Fibroblast of skin of left quadriceps (primary cell): ENCODE measurements at regions not wholly inside any gene's neighbourhood (a gene's known extent, or its start where the extent isn't known, plus 50 kb on each side); places are given as distances from the start of the nearest gene placed in this dataset.
"Not testable (repeated sequence)": the region's sequence is repeated elsewhere in the genome, so short reads cannot be mapped to it uniquely, and the experiment has no call there.

Experiments
- DNase-seq, 2 experiments: peaks; one replicate each; pipeline ENCODE4 v3.0.0-alpha.2; 2013; ENCODE audit warnings: low read depth in 2 of 2

DNA sequence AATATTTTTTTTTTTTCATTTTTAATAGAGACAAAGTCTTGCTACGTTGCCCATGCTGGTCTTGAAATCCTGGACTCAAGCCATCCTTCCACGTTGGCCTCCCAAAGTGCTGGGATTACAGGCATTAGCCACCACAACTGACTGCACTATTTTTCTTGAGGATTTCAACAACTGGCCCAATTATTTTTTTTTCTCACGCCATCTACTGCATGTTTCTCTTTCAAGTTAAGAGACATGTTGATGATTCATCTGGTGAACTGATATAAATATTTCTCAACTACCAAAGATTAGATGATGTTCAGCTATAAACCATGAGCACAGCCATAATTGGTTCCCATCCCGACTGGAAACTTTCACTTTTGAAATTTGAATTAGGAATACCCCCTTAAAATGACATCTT lies 688.4 kb upstream of the SYT4 start:
- DNase-seq = no peak

DNA sequence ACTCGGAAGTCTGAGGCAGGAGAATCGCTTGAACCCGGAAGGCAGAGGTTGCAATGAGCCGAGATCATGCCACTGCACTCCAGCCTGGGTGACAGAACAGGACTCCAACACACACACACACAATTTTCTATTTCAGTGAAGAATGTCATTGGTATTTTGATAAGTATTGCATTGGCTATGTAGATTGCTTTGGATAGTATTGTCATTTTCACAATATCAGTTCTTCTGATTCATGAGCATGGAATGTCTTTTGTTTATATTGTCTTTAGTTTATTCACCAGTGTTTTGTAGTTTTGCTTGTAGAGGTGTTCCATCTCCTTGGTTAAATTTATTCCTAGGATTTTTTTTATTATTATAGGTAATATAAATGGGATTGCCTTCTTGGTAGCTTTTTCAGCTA lies 693.4 kb upstream of the SYT4 start:
- peak in 1 of 2 experiments; percentile 4 for DNase-seq

DNA sequence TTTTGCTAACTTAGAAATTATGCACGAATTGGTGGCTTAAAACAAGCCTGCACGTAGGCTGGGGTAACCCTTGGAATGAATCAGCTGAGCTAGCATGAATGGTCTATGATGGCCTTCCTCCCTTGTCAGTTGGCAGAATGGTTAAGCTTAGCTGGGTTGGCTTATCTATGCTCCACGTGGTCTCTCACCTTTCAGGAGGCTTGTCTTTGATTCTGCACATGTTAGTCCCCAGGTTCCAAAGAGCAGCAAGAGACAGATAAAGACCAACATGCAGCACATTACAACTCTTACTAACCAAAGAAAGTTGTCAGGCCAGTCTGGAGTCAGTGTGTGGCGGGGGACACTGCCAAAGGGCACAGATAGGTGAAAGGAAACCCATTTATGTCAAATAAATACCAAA lies 700.9 kb upstream of the SYT4 start:
- no peak for DNase-seq

DNA sequence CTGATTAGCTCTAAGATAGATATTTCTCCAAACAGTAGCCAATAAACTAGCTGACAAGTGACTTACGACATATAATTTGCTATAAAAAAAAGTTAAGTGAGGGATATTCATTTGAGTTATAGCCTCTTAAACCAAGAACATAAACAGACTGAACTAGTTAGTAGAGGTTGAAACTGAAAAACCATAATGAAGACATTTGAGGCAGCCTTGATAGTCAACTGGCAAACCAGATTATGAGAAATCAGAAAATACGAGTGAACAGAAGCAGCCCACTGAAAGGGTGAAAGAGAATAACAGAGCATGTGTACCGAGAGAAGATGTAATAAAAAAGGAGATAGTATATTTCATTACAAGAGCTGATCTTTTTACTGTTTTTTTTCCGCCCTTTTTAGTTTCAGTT lies 698.1 kb upstream of the SETBP1 start:
- no peak for DNase-seq

DNA sequence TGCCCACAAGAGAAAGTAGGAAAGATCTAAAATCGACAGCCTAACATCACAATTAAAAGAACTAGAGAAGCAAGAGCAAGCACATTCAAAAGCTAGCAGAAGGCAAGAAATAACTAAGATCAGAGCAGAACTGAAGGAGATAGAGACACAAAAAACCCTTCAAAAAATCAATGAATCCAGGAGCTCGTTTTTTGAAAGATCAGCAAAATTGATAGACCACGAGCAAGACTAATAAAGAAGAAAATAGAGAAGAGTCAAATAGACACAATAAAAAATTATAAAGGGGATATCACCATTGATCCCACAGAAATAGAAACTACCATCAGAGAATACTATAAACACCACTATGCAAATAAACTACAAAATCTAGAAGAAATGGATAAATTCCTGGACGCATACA lies 693.6 kb upstream of the SETBP1 start:
- not testable (repeated sequence) for DNase-seq

DNA sequence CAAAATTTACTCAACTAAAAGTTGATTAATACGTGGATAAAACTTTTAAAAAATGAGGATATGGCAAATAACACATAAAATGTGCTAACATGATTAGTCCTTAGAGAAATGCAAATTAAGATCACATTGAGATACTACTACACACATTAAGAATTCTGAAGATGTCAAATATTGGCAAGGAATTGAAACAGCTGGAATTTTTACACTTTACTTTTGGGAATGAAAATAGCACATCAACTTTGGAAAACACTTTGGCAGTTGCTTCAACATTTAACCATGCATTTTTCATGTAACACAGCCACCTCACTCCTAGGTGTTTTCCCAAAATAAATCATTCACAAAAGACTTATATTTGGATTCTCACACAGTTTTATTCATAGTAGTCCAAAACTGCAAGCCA lies 687.9 kb upstream of the SETBP1 start:
- no peak for DNase-seq

DNA sequence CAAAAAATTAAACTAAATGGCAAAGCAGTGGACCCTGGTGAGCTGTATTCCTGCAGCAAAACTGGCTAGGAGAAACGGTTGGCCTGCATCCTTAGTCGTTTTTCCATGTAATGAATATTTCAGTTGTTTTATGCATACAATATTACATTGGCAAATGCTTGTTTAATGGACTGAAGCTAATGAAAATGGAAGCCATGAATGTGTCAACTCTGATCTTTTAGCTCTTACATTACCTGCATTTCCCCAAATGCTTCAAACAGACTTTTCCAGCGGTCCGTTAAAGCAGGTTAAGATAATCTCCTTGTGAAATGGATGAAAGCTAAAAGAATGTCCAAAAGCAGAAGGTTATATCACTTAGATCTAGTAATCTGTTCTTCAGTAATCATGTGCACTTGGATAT lies 686.3 kb upstream of the SETBP1 start:
- DNase-seq = no peak

DNA sequence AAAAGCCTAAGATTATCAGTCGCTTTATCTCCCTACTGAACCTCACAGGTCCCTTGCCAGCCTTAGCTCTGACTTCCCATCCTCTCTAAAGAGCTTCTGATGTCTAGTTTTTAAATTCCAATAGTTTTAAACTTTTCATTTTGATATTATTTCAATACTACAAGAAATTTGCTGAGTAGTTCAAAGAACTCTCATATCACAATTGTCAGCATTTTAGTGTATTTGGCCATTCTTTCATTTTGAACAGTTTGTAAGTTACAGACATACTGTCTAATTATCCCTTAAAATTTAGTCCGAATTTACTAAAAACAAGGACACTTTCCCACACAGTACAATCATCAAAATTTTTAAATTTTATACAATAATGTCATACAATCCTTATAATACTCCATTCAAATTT lies 666.8 kb upstream of the SETBP1 start:
- no peak for DNase-seq

DNA sequence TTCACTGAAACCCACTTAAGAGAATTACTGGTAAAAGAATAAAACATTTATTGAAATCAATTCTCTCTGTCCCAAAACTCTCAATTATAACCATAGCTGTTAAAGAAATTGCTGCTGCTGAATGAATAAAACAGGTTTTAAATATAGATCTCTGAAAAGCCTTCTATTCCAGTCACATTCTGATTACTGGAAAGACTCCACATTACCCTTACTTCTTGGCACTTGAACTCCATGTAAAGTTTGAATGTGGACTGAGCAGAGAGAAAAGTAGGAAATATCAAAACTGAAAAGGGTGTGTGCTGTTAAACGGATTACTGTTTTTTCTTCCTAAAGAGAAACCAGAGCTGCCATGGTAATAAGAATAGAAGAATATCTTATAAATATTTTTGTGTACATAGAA lies 655.3 kb upstream of the SETBP1 start:
- no peak for DNase-seq

DNA sequence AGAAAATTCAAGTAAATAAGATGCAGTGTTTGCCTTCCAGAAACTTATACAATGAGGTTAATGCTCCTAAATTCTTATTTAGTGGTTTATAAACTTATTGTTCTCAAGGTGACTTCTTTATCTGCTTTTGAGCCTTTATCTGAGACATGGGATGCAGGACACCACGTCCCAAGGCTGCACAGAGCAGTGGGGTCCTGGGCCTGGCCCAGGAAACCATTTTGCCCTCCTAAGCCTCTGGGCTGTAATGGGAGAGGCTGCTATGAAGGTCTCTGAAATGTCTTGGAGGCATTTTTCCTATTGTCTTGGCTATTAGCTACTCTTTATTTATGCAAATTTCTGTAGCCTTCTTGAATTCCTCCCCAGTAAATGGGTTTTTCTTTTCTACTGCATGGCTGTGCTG lies 652.6 kb upstream of the SETBP1 start:
- DNase-seq = no peak

DNA sequence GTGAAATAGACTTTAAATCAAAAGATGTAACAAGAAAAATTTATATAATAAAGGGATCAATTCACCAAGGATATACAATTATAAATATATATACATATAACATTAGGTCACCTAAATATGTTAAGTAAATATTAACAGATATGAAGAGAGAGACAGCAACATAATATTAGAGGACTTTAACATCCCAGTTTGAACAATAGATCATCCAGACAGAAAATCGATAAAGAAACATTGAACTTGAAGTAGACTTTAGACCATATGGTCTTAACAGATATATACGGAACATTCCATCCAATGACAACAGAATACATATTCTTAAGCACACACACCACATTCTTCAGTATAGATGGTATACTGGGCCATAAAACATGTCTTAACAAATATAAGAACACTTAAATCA lies 649.6 kb upstream of the SETBP1 start:
- DNase-seq = no peak

DNA sequence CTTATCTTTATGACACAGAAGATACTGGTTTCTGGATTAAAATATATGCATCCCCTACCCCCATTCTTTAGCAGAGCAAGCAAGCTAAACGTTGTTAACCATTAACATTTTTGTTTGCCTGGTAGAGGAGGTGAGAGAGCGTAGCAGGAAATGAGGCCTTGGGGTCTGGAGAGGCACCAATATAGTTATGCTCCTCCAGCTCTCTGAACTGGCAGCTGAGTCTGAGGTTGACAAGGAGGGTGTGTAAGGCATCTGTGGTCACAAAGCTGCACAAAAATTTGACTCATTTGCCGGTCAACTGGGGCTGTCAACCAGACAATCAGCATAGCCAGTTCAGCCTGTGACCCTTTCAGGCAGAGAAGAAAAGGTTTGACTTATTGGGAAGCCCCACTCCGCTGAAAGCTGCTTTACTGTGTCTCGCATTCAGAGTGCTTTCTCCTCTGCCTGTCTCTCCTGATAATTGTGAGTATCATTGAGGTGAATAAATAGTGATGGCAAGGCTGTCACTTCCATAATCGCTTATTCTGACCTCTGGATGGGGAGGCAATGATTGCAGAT lies 647.5 kb upstream of the SETBP1 start:
- DNase-seq = no peak

DNA sequence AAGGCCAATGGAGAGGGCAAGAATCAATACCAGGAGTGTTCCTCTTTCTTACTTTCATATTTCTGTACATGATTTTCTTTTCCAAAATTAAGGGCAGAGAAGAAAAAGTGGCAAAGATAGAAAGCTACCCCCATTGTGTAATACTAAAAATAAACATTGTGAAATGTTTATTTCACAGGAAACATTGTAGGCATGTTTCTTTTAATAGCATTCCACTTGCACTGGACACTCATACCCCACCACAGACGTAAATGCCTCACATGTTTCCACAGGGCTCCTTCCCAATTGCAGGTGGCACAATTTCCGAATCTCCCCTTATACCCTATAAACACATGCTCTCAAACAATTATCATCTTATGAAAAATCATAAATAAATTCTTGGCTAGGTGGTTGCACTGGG lies 645.1 kb upstream of the SETBP1 start:
- DNase-seq = no peak

DNA sequence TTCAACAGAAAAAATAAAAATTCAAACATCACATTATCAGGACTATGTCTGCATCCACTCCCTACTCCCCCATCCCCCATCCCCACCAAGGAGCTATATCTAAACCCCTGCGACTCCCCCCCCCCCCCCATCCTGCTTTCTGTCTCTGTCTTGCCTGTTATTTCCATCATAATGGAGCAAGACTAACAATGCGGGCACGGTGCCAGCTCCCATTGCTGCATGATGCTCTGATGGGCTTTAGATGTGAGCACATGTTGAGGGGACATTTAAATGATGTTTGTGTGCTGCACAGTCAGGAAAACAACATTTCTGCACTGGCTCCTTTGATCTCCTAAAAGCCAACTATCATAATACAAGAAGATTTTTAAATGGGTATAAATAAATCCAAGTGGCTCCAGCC lies 644.2 kb upstream of the SETBP1 start:
- DNase-seq = no peak

DNA sequence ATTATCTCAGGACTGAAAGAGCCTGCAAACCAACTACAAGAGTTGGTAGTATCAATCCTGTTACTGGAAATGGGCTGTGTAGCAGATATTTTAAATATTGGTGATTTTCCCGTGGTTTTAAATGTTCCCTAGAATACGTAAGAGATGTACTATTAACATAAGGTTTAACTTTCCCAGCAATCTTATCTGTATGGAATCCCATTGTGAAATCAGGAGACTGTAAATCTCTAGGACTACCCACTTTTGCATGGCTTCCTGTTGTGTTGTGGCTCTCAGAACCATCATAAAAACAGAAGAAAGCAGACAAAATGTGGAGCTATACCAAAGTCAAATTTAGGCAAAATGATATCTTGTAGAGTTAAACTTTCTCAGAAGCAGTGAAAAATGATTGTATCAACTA lies 641.5 kb upstream of the SETBP1 start:
- peak in 1 of 2 experiments; percentile 3 for DNase-seq

DNA sequence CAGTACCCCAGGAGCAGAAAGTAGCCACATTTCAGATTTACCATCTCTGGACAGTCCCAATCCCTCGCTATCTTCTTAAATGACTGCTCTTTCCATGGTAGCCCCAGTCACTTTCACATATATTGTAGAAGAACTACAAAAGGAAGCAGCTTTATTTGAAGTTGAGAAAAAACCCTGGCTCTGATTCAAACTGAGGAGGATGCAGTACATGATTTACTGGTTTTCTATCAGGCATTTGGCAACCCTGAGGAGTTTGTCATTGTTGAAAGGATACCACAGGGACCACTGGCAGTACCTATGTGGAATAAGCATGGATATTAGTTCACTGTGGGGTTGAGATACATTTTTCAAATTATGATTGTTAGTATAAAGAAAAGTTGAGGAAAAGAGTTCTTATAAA lies 640.9 kb upstream of the SETBP1 start:
- no peak for DNase-seq

DNA sequence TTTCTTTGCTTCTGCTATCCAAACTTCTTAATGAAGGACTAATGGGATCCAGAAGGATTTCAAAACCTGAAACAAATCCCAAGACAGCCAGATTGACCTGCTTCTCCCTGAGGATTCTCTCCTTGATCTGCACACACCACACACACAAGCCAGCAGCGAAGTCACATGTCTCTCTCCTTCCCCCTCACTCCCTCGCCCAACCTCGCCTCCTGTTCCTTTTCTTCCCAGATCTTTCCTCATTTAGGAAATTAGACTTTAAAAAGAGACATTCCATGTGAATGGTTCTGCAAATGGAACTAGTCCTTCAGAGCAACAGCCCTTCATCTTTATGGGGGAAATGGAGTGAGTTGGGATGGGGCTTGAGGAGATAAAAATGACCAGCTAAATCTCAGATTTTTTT lies 639.1 kb upstream of the SETBP1 start:
- no peak for DNase-seq

DNA sequence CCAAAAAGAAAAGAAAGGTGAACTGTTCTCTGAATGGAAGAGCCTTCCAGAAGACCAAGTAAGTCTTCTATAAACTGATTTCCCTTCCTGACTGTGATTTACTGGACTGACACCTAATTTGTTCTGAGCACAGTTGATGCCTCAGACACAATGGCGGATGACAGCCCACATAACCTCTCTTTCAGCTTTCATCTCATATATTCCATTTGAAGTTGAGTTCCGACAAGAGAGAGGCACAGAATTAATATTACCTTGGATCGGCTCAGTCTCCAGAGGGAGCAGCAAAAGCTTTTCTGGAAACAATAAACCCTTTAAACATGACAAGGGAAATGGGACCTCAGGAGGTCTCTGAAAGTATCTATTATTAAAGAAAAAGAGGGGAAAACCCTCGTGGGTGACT lies 638.7 kb upstream of the SETBP1 start:
- no peak for DNase-seq

DNA sequence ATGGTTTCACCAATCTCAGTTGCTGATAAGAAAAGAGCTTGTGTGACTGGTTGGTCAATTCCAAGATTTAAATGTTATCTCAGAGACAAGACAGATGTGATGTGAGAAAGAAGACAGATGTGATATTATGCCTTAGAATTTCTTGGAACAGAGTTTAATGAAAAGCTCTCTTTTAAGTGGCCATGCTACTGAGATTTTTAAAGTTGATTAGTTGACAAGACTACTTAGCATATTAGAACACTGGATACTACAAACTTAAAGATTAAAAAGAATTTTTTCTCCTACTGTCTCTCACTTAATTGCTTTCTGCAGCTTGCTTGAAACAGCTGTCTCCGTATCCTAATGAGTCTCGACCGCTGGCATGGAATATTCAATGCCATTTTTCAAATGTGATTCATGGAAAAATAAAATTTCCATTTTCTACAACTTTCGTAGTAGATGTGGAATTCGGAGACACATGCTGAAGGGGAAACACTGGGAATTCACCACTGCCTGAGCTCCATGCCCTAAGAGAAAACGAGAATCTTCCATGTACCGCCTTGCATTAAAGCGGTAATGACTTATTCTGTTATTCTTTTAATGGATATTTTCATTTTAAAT lies 634.2 kb upstream of the SETBP1 start:
- no peak for DNase-seq

DNA sequence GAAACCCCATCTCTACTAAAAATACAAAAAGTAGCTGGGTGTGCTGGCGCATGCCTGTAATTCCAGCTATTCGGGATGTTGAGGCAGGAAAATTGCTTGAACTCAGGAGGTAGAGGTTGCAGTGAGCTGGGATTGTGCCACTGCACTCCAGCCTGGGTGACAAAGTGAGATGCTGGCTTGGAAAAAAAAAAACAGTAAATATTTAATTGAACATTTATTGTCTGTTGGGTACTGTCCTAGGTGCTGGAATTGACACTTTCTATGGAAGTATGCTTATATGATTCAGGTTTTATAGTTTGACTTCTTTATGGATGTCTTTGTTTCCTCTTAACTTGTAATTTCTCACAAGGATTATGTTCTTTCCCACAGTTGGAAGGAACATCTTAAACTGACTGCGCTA lies 633.1 kb upstream of the SETBP1 start:
- DNase-seq = no peak

DNA sequence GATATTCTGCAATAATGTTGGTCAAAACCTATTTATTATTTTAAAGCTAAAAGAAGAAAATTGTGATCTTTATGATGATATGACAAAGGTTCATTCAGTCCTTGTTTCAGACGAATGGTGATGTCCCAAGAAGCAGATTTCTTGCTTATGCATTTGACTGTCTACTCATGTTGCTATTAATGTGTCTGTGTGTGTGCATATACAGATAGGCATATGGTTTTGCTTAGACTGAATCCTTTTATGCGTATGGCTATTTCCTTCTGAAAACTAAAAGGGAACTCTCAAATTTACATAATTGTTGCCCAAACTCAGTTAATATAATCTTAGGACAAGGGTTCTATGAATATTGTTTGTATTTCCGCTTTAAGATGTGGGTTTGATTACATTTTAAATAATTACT lies 632.3 kb upstream of the SETBP1 start:
- DNase-seq = no peak

DNA sequence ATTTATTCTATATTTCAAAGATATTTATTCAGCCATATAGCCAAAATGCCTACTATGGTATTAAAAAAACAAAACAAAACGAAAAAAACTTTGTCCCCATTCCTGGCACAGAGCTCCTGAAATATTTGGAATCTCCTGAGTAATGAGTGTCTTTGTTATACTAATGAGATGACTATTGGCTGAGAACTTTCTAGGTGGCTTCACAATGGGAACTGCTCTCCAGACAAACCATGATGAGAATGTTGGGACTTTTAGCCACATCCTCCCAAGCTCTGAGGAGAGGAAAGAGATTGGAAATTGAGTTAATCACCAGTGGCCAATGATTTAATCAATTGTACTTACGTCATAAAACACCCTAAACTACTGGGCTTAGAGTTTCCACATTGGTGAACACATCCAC lies 631.8 kb upstream of the SETBP1 start:
- no peak for DNase-seq

DNA sequence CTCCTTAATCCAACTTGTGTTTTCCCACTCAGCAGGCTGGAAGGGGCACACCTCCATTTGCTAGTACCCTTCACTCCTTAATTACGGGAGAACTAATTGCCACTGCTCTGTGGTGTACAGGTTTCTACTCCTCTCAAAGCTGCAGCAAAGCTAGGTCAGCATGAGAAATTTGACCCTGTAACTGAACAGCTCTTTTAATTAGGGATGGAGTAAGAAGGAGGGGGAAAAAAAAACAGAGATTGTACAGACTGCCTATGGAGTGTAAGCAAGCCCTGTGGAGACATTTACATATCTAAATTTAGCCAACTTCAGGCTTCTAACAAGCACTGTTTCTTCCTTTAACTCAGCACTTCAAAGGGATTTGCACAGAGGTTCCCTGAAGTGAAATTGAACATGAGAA lies 629.7 kb upstream of the SETBP1 start:
- DNase-seq = no peak

DNA sequence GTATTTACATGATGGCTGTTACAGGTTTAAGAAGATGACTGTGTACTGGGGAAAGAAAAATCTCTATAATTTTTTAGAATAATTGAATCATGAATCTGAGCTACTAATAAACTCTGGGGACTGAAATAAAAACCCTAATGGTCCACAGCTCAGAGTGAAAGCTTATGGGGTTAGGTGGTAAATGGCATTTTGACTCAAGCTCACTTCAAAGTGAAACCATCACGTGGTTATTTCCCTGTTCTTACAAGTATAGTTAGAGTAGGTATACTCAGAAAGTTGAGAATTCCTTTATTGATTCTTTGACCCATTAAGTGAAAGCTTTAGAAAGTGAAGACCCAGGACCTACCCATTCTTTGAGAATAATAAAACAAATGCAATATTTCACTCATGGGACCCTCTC lies 626.2 kb upstream of the SETBP1 start:
- DNase-seq = no peak
